ENCODE measurements at regions not wholly inside any gene's neighbourhood (a gene's known extent, or its start where the extent isn't known, plus 50 kb on each side); places are given as distances from the start of the nearest gene placed in this dataset.

- intact Hi-C loops (cut with DNase I, micrococcal nuclease) = no loop called here
- Histone ChIP-seq H3K4me1 (ENCODE audit: insufficient read depth, low read length) (peaks cover 4% of the 10 kb centered on the region), H3K27me3 (ENCODE audit: control insufficient read depth in 1 of 2, insufficient read depth in 2 of 2, low read length in 2 of 2) (no peaks in the 10 kb centered on the region), H3K27ac (ENCODE audit: low read depth in 1 of 2, low read length in 2 of 2) (no peak overlapping the region), H3K9me3 (ENCODE audit: control insufficient read depth in 1 of 2, insufficient read depth in 1 of 2, low read length in 2 of 2) (no peaks in the 10 kb centered on the region), H3K36me3 (ENCODE audit: insufficient read depth, low read length) (no peaks in the 10 kb centered on the region), H3K4me3 (ENCODE audit: low read length) (no peak overlapping the region)
- no peaks in the 10 kb centered on the region for H3K9me3 Mint-ChIP-seq
- DNase-seq (no peak), ATAC-seq (ENCODE audit: poor library complexity) (no peak)
- peaks cover 12% of the 10 kb centered on the region for H3K4me1 Mint-ChIP-seq (ENCODE audit: low read depth)
- POLR2A ChIA-PET = no interaction called here
- no peaks in the 10 kb centered on the region for H3K36me3 Mint-ChIP-seq (ENCODE audit: low read depth)
- TF ChIP-seq CTCF (IDR thresholded peaks at IDR 0.05) = no peak
- no peaks in the 10 kb centered on the region for H3K27me3 Mint-ChIP-seq
- H3K27ac Mint-ChIP-seq = no peak overlapping the region
- CTCF ChIA-PET = no interaction called here
- H3K4me3 Mint-ChIP-seq = no peak overlapping the region
These were observed 87.8 kb downstream of the GLUL start for GRCh38 chr1:182303778-182304177.

- no peaks in the 10 kb centered on the region for H3K36me3 Mint-ChIP-seq (ENCODE audit: low read depth)
- no peak overlapping the region for H3K4me3 ChIP-seq (ENCODE audit: low read length)
- no peaks in the 10 kb centered on the region for H3K9me3 Mint-ChIP-seq
- peak; percentile 24 for ATAC-seq (ENCODE audit: poor library complexity)
- ChIA-PET CTCF (no interaction called here), POLR2A (no interaction called here)
- peak in 3 of 14 experiments; percentile 5 to 16 (median 9) for DNase-seq
- H3K4me1 Mint-ChIP-seq (ENCODE audit: low read depth) = peaks cover 12% of the 10 kb centered on the region
- H3K27ac Mint-ChIP-seq = peak overlapping the region; percentile 35
- no peaks in the 10 kb centered on the region for H3K27me3 ChIP-seq (ENCODE audit: control insufficient read depth in 1 of 2, insufficient read depth in 2 of 2, low read length in 2 of 2)
- H3K4me1 ChIP-seq (ENCODE audit: insufficient read depth, low read length) = peaks cover 4% of the 10 kb centered on the region
- no peaks in the 10 kb centered on the region for H3K27me3 Mint-ChIP-seq
- no peak for TF ChIP-seq CTCF (IDR thresholded peaks at IDR 0.05)
- no peaks in the 10 kb centered on the region for H3K9me3 ChIP-seq (ENCODE audit: control insufficient read depth in 1 of 2, insufficient read depth in 1 of 2, low read length in 2 of 2)
- intact Hi-C loops (cut with DNase I, micrococcal nuclease) = no loop called here
- no peak overlapping the region for H3K4me3 Mint-ChIP-seq
- no peak overlapping the region for H3K27ac ChIP-seq (ENCODE audit: low read depth in 1 of 2, low read length in 2 of 2)
- H3K36me3 ChIP-seq (ENCODE audit: insufficient read depth, low read length) = no peaks in the 10 kb centered on the region
These were observed 90.0 kb downstream of the GLUL start for GRCh38 chr1:182301467-182302198.

- Mint-ChIP-seq H3K4me3 (no peak overlapping the region), H3K36me3 (ENCODE audit: low read depth) (no peaks in the 10 kb centered on the region), H3K27me3 (no peaks in the 10 kb centered on the region), H3K4me1 (ENCODE audit: low read depth) (peaks cover 12% of the 10 kb centered on the region), H3K27ac (no peak overlapping the region), H3K9me3 (no peaks in the 10 kb centered on the region)
- Histone ChIP-seq H3K9me3 (ENCODE audit: control insufficient read depth in 1 of 2, insufficient read depth in 1 of 2, low read length in 2 of 2) (no peaks in the 10 kb centered on the region), H3K4me1 (ENCODE audit: insufficient read depth, low read length) (peaks cover 4% of the 10 kb centered on the region), H3K4me3 (ENCODE audit: low read length) (no peak overlapping the region), H3K27me3 (ENCODE audit: control insufficient read depth in 1 of 2, insufficient read depth in 2 of 2, low read length in 2 of 2) (no peaks in the 10 kb centered on the region), H3K27ac (ENCODE audit: low read depth in 1 of 2, low read length in 2 of 2) (no peak overlapping the region), H3K36me3 (ENCODE audit: insufficient read depth, low read length) (no peaks in the 10 kb centered on the region)
- ATAC-seq (ENCODE audit: poor library complexity) (peak; percentile 56), DNase-seq (peak in 2 of 14 experiments; percentile 30 to 36)
- TF ChIP-seq CTCF (IDR thresholded peaks at IDR 0.05) = no peak
- POLR2A ChIA-PET = no interaction called here
- CTCF ChIA-PET = no interaction called here
- intact Hi-C loops (cut with DNase I, micrococcal nuclease) = no loop called here
These were observed 90.6 kb downstream of the GLUL start for GRCh38 chr1:182301026-182301436.

Measured in CD4-positive, alpha-beta T cell (primary cell).